Urinary bladder (tissue), 3 donors: ENCODE measurements at regions not wholly inside any gene's neighbourhood (a gene's known extent, or its start where the extent isn't known, plus 50 kb on each side); places are given as distances from the start of the nearest gene placed in this dataset.

ENCODE experiments used
- DNase-seq: peaks from one replicate; pipeline ENCODE4 v3.0.0-alpha.2; 2015; ENCODE audit errors: extremely low spot score
- H3K27ac ChIP-seq: one replicate; pipeline ENCODE4 v1.5.1; 2013; ENCODE audit warnings: low read depth, mild to moderate bottlenecking, moderate library complexity
- H3K36me3 ChIP-seq: one replicate; pipeline ENCODE4 v1.6.1; 2013; ENCODE audit warnings: mild to moderate bottlenecking, moderate library complexity; ENCODE audit not compliant: insufficient read depth
- H3K4me1 ChIP-seq: one replicate; pipeline ENCODE4 v1.6.1; 2013; ENCODE audit warnings: mild to moderate bottlenecking, moderate library complexity; ENCODE audit not compliant: insufficient read depth
- H3K4me3 ChIP-seq: one replicate; pipeline ENCODE4 v1.5.1; 2013; ENCODE audit warnings: low read depth, low read length
- WGBS: extraction: QIAGEN DNeasy Blood & Tissue Kit; methylation state at CpG from one replicate; pipeline ENCODE4 v1.1.7; 2013; 5-methylcytosine and 5-hydroxymethylcytosine counted together
- donor health status: healthy with polysubstance abuse.
- donor health status: healthy.

GRCh38 chr2:57796527-57796926, 250.1 kb upstream of the VRK2 start:
- no peak overlapping the region for H3K4me3 ChIP-seq
- 9% methylated on average over 2 of the region's 2 CpGs for WGBS
- DNase-seq: no peak
- H3K4me1 ChIP-seq: no peaks in the 10 kb centered on the region
- no peak overlapping the region for H3K27ac ChIP-seq
- H3K36me3 ChIP-seq: no peaks in the 10 kb centered on the region

GRCh38 chr2:57798346-57798745, 248.3 kb upstream of the VRK2 start:
- no peak for DNase-seq
- Histone ChIP-seq H3K27ac (no peak overlapping the region), H3K4me3 (no peak overlapping the region)

GRCh38 chr2:57802243-57802642, 244.4 kb upstream of the VRK2 start:
- H3K27ac ChIP-seq: no peak overlapping the region
- no peak overlapping the region for H3K4me3 ChIP-seq
- 93% methylated on average over 14 of the region's 14 CpGs for WGBS
- DNase-seq: no peak
- H3K4me1 ChIP-seq: no peaks in the 10 kb centered on the region
- H3K36me3 ChIP-seq: no peaks in the 10 kb centered on the region

More at GRCh38 chr2:57798346-57798745, 248.3 kb upstream of the VRK2 start:
- Histone ChIP-seq H3K36me3 (no peaks in the 10 kb centered on the region), H3K4me1 (no peaks in the 10 kb centered on the region)

GRCh38 chr2:57804971-57805370, 241.6 kb upstream of the VRK2 start:
- Histone ChIP-seq H3K4me3 (no peak overlapping the region), H3K36me3 (no peaks in the 10 kb centered on the region), H3K4me1 (no peaks in the 10 kb centered on the region), H3K27ac (no peak overlapping the region)
- WGBS: 69% methylated on average over 2 of the region's 2 CpGs
- DNase-seq: no peak

GRCh38 chr2:57806449-57806968, 240.1 kb upstream of the VRK2 start:
- H3K4me1 ChIP-seq: no peaks in the 10 kb centered on the region
- DNase-seq: no peak
- 87% methylated on average over 1 of the region's 1 CpG for WGBS
- no peaks in the 10 kb centered on the region for H3K36me3 ChIP-seq
- H3K4me3 ChIP-seq: no peak overlapping the region
- H3K27ac ChIP-seq: no peak overlapping the region

- Histone ChIP-seq H3K27ac (no peak overlapping the region), H3K36me3 (no peaks in the 10 kb centered on the region), H3K4me3 (no peak overlapping the region), H3K4me1 (no peaks in the 10 kb centered on the region)
- no peak for DNase-seq
Observed at GRCh38 chr2:57809230-57809629, 237.4 kb upstream of the VRK2 start.

GRCh38 chr2:57821088-57821487, 225.5 kb upstream of the VRK2 start:
- WGBS: 73% methylated on average over 1 of the region's 1 CpG
- H3K4me1 ChIP-seq: no peaks in the 10 kb centered on the region
- H3K4me3 ChIP-seq: no peak overlapping the region
- DNase-seq: no peak
- H3K27ac ChIP-seq: no peak overlapping the region
- H3K36me3 ChIP-seq: no peaks in the 10 kb centered on the region

GRCh38 chr2:57828221-57828620, 218.4 kb upstream of the VRK2 start:
- Histone ChIP-seq H3K4me3 (no peak overlapping the region), H3K4me1 (no peaks in the 10 kb centered on the region), H3K36me3 (no peaks in the 10 kb centered on the region), H3K27ac (no peak overlapping the region)
- DNase-seq: no peak
- WGBS: 76% methylated on average over 4 of the region's 4 CpGs

GRCh38 chr2:57834666-57835065, 211.9 kb upstream of the VRK2 start:
- no peaks in the 10 kb centered on the region for H3K36me3 ChIP-seq
- H3K27ac ChIP-seq: no peak overlapping the region
- no peak overlapping the region for H3K4me3 ChIP-seq
- H3K4me1 ChIP-seq: no peaks in the 10 kb centered on the region
- no peak for DNase-seq

- H3K4me1 ChIP-seq: no peaks in the 10 kb centered on the region
- 93% methylated on average over 1 of the region's 1 CpG for WGBS
- no peaks in the 10 kb centered on the region for H3K36me3 ChIP-seq
Observed at GRCh38 chr2:57842531-57842930, 204.1 kb upstream of the VRK2 start.

GRCh38 chr2:57843158-57843557, 203.4 kb upstream of the VRK2 start:
- 83% methylated on average over 3 of the region's 3 CpGs for WGBS
- DNase-seq: no peak
- Histone ChIP-seq H3K4me1 (no peaks in the 10 kb centered on the region), H3K36me3 (no peaks in the 10 kb centered on the region), H3K27ac (no peak overlapping the region), H3K4me3 (no peak overlapping the region)

More at GRCh38 chr2:57842531-57842930, 204.1 kb upstream of the VRK2 start:
- Histone ChIP-seq H3K27ac (no peak overlapping the region), H3K4me3 (no peak overlapping the region)
- no peak for DNase-seq

- no peak for DNase-seq
- H3K36me3 ChIP-seq: no peaks in the 10 kb centered on the region
- H3K4me3 ChIP-seq: no peak overlapping the region
- 77% methylated on average over 4 of the region's 4 CpGs for WGBS
- no peaks in the 10 kb centered on the region for H3K4me1 ChIP-seq
- no peak overlapping the region for H3K27ac ChIP-seq
Observed at GRCh38 chr2:57848723-57849122, 197.9 kb upstream of the VRK2 start.

- H3K4me1 ChIP-seq: no peaks in the 10 kb centered on the region
- 95% methylated on average over 3 of the region's 3 CpGs for WGBS
- DNase-seq: no peak
Observed at GRCh38 chr2:57849843-57850242, 196.8 kb upstream of the VRK2 start.

GRCh38 chr2:57850415-57851130, 196.0 kb upstream of the VRK2 start:
- H3K4me1 ChIP-seq: no peaks in the 10 kb centered on the region
- H3K4me3 ChIP-seq: no peak overlapping the region
- no peaks in the 10 kb centered on the region for H3K36me3 ChIP-seq
- WGBS: 90% methylated on average over 15 of the region's 15 CpGs
- no peak for DNase-seq
- H3K27ac ChIP-seq: no peak overlapping the region

More at GRCh38 chr2:57849843-57850242, 196.8 kb upstream of the VRK2 start:
- H3K36me3 ChIP-seq: no peaks in the 10 kb centered on the region
- H3K4me3 ChIP-seq: no peak overlapping the region
- H3K27ac ChIP-seq: no peak overlapping the region

- Histone ChIP-seq H3K4me3 (no peak overlapping the region), H3K27ac (no peak overlapping the region), H3K4me1 (no peaks in the 10 kb centered on the region), H3K36me3 (no peaks in the 10 kb centered on the region)
- no peak for DNase-seq
Observed at GRCh38 chr2:57855212-57855611, 191.4 kb upstream of the VRK2 start.
